OCI-LY7 (cell line): ENCODE measurements at regions not wholly inside any gene's neighbourhood (a gene's known extent, or its start where the extent isn't known, plus 50 kb on each side); places are given as distances from the start of the nearest gene placed in this dataset.

Experiments
- EZH2phosphoT487 ChIP-seq: fragments of 200-600 bp; sonication (generic); IDR thresholded peaks from 2 replicates; pipeline ENCODE4 v1.6.1; 2018; ENCODE audit warnings: low read depth, borderline replicate concordance, mild to moderate bottlenecking, mixed run types, antibody characterized with exemption, low read length, moderate library complexity, mixed read lengths
- TF ChIP-seq, protein P1 (sequence below): fragments of 200-600 bp; sonication (generic); conservative IDR thresholded peaks from 2 replicates; pipeline ENCODE4 v1.5.1; 2014; ENCODE audit warnings: mild to moderate bottlenecking, antibody characterized with exemption, low read length, moderate library complexity, mixed read lengths

- TF ChIP-seq, protein P1, sequence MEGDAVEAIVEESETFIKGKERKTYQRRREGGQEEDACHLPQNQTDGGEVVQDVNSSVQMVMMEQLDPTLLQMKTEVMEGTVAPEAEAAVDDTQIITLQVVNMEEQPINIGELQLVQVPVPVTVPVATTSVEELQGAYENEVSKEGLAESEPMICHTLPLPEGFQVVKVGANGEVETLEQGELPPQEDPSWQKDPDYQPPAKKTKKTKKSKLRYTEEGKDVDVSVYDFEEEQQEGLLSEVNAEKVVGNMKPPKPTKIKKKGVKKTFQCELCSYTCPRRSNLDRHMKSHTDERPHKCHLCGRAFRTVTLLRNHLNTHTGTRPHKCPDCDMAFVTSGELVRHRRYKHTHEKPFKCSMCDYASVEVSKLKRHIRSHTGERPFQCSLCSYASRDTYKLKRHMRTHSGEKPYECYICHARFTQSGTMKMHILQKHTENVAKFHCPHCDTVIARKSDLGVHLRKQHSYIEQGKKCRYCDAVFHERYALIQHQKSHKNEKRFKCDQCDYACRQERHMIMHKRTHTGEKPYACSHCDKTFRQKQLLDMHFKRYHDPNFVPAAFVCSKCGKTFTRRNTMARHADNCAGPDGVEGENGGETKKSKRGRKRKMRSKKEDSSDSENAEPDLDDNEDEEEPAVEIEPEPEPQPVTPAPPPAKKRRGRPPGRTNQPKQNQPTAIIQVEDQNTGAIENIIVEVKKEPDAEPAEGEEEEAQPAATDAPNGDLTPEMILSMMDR, result no peak
- no peak for TF ChIP-seq EZH2phosphoT487
Observed at GRCh38 chr3:168512802-168513201, 417.1 kb upstream of the GOLIM4 start.
